Upper lobe of left lung (tissue), 6 donors: ENCODE measurements at regions not wholly inside any gene's neighbourhood (a gene's known extent, or its start where the extent isn't known, plus 50 kb on each side); places are given as distances from the start of the nearest gene placed in this dataset.

Experiments
- ATAC-seq, 2 donors: fragments of 200-7000 bp; cut with Tn5 transposase; one replicate each; pipeline ENCODE4 v1.9.1; 2022; ENCODE audit warnings: mild to moderate bottlenecking in 2 of 2, moderate library complexity in 2 of 2; ENCODE audit not compliant: low FRiP score in 2 of 2
- DNase-seq, 2 donors: peaks; one replicate each; pipeline ENCODE4 v3.0.0-alpha.2; 2019 to 2020
- H3K27ac ChIP-seq, 4 donors: fragments of 200-600 bp; sonication (generic); one replicate each; pipeline ENCODE4 v1.5.1; 2016 to 2019
- H3K27me3 ChIP-seq, 4 donors: fragments of 200-600 bp; sonication (generic); one replicate each; pipeline ENCODE4 v1.5.1; 2017 to 2019
- H3K36me3 ChIP-seq, 4 donors: fragments of 200-600 bp; sonication (generic); one replicate each; pipeline ENCODE4 v1.5.1; 2016 to 2019
- H3K4me1 ChIP-seq, 4 donors: fragments of 200-600 bp; sonication (generic); one replicate each; pipeline ENCODE4 v1.5.1; 2018 to 2019
- H3K4me3 ChIP-seq, 4 donors: fragments of 200-600 bp; sonication (generic); one replicate each; pipeline ENCODE4 v1.5.1; 2017 to 2019; ENCODE audit warnings: mild to moderate bottlenecking in 2 of 4, moderate library complexity in 1 of 4
- H3K9me3 ChIP-seq, 4 donors: fragments of 200-600 bp; sonication (generic); one replicate each; pipeline ENCODE4 v1.5.1; 2018 to 2019
- CTCF ChIP-seq, 6 experiments: fragments of 450-650 bp in 4 of 6; fragments of 200-600 bp in 2 of 6; sonication (generic) in 2 of 6; IDR thresholded peaks; one replicate each; pipeline ENCODE4 v1.5.1; 2016 to 2019; ENCODE audit warnings: antibody characterized with exemption in 6 of 6
- EP300 ChIP-seq, 4 donors: sonication (generic); formaldehyde crosslinking; IDR thresholded peaks; one replicate each; pipeline ENCODE4 v1.5.1; 2017; ENCODE audit warnings: antibody characterized with exemption in 4 of 4, control low read depth in 2 of 4
- POLR2A ChIP-seq, 4 donors: fragments of 450-650 bp; IDR thresholded peaks; one replicate each; pipeline ENCODE4 v1.5.1; 2016 to 2017; ENCODE audit warnings: antibody characterized with exemption in 4 of 4, mild to moderate bottlenecking in 2 of 4
- POLR2AphosphoS5 ChIP-seq, 2 donors: sonication (generic); formaldehyde crosslinking; IDR thresholded peaks; one replicate each; pipeline ENCODE4 v1.5.1; 2017; ENCODE audit warnings: antibody characterized with exemption in 2 of 2
- WGBS, 2 donors: methylation state at CpG; one replicate each; pipeline ENCODE4 v1.1.5; 2017 to 2018; 5-methylcytosine and 5-hydroxymethylcytosine counted together
- donor health status: DM: no; HTN: no; CAD: no; lungs with moderate emphysema.
- donor health status: DM: no; HTN: yes; CAD: no; lungs with severe emphysema.

DNA sequence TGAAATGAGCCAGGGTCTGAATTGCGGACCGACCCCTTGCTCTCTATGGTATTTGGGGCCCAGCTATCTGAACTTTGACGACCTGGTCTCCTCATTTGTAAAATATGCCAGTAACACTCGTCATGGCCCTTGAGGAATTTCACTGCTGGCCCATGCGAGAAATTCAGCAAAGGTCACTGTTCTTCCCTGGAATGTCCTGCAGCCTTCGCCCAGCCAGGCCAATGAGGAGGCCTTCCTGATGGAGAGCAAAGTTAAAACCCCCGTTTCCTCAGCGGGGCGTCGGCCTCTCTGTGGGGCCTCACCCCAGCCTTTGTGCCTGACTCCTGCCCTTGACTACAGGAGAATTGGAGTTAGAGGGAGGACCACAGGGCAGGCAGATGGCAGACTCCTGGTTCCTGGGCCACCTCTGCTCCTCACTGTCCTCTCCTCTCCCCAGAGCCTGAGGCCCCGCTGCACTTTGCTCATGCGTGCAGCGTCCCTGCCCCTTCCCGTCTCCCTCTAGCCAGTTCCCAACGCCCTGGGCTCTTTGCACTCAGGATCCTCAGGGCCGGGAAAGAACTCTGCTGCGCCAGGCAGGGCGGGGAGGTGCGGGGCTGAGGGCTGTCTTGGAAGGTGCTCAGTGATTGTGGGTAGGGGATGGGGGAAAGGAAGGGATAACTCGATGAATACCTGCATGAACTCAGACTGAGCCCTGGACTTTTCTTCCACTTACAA lies 257.0 kb upstream of the RAB6C start:
- TF ChIP-seq EP300 (IDR thresholded peaks at IDR 0.05) (no peak), CTCF (IDR thresholded peaks at IDR 0.05) (no peak), POLR2A (IDR thresholded peaks at IDR 0.05) (no peak), POLR2AphosphoS5 (IDR thresholded peaks at IDR 0.05) (no peak)
- Histone ChIP-seq H3K9me3 (no peaks in the 10 kb centered on the region), H3K4me3 (no peak overlapping the region), H3K4me1 (no peaks in the 10 kb centered on the region), H3K27ac (no peak overlapping the region), H3K36me3 (no peaks in the 10 kb centered on the region), H3K27me3 (no peaks in the 10 kb centered on the region)
- WGBS, 2 donors, result 73 to 79% methylated on average over 15 to 20 of the region's 20 CpGs
- ATAC-seq (no peak), DNase-seq (no peak)

GRCh38 chr2:129723277-129724020 lies 256.0 kb upstream of the RAB6C start:
- peak; percentile 9 to 23 for ATAC-seq
- H3K27me3 ChIP-seq, result no peaks in the 10 kb centered on the region
- H3K9me3 ChIP-seq, result no peaks in the 10 kb centered on the region
- no peaks in the 10 kb centered on the region for H3K4me1 ChIP-seq
- H3K4me3 ChIP-seq, result no peak overlapping the region
- H3K36me3 ChIP-seq, result no peaks in the 10 kb centered on the region
- TF ChIP-seq POLR2AphosphoS5 (IDR thresholded peaks at IDR 0.05) (no peak), POLR2A (IDR thresholded peaks at IDR 0.05) (no peak), CTCF (IDR thresholded peaks at IDR 0.05) (no peak), EP300 (IDR thresholded peaks at IDR 0.05) (no peak)
- DNase-seq, result no peak
- 80 to 84% methylated on average over 9 to 13 of the region's 13 CpGs for WGBS, 2 donors
- H3K27ac ChIP-seq, result no peak overlapping the region

GRCh38 chr2:129724021-129724757 lies 255.3 kb upstream of the RAB6C start:
- ATAC-seq, result no peak
- 85 to 89% methylated on average over 7 to 10 of the region's 10 CpGs for WGBS, 2 donors
- Histone ChIP-seq H3K36me3 (no peaks in the 10 kb centered on the region), H3K27ac (no peak overlapping the region), H3K4me3 (no peak overlapping the region), H3K4me1 (no peaks in the 10 kb centered on the region), H3K9me3 (no peaks in the 10 kb centered on the region), H3K27me3 (no peaks in the 10 kb centered on the region)
- no peak for DNase-seq
- TF ChIP-seq POLR2AphosphoS5 (IDR thresholded peaks at IDR 0.05) (no peak), EP300 (IDR thresholded peaks at IDR 0.05) (no peak)

GRCh38 chr2:129726216-129726615 lies 253.2 kb upstream of the RAB6C start:
- TF ChIP-seq CTCF (IDR thresholded peaks at IDR 0.05) (no peak), POLR2A (IDR thresholded peaks at IDR 0.05) (no peak), EP300 (IDR thresholded peaks at IDR 0.05) (no peak), POLR2AphosphoS5 (IDR thresholded peaks at IDR 0.05) (no peak)
- Histone ChIP-seq H3K4me1 (no peaks in the 10 kb centered on the region), H3K27me3 (no peaks in the 10 kb centered on the region), H3K36me3 (no peaks in the 10 kb centered on the region), H3K4me3 (no peak overlapping the region), H3K9me3 (no peaks in the 10 kb centered on the region), H3K27ac (no peak overlapping the region)
- 47 to 52% methylated on average over 5 of the region's 5 CpGs for WGBS, 2 donors
- ATAC-seq (no peak), DNase-seq (no peak)

GRCh38 chr2:129727286-129727685 lies 252.2 kb upstream of the RAB6C start:
- ATAC-seq, result no peak
- DNase-seq, result no peak
- Histone ChIP-seq H3K27me3 (no peaks in the 10 kb centered on the region), H3K9me3 (no peaks in the 10 kb centered on the region), H3K36me3 (no peaks in the 10 kb centered on the region), H3K4me1 (no peaks in the 10 kb centered on the region), H3K4me3 (no peak overlapping the region), H3K27ac (no peak overlapping the region)
- TF ChIP-seq CTCF (IDR thresholded peaks at IDR 0.05) (no peak), EP300 (IDR thresholded peaks at IDR 0.05) (no peak), POLR2AphosphoS5 (IDR thresholded peaks at IDR 0.05) (no peak), POLR2A (IDR thresholded peaks at IDR 0.05) (no peak)
- WGBS, 2 donors, result 72 to 81% methylated on average over 2 to 4 of the region's 4 CpGs
